Tibial nerve (tissue), 4 donors: ENCODE measurements at regions not wholly inside any gene's neighbourhood (a gene's known extent, or its start where the extent isn't known, plus 50 kb on each side); places are given as distances from the start of the nearest gene placed in this dataset.

Experiments used
- CTCF ChIP-seq, 5 experiments: fragments of 200-600 bp in 3 of 5; fragments of 450-650 bp in 2 of 5; sonication (generic) in 3 of 5; IDR thresholded peaks; one replicate each; pipeline ENCODE4 v1.5.1; 2016 to 2019; ENCODE audit warnings: antibody characterized with exemption in 5 of 5, mild to moderate bottlenecking in 3 of 5, moderate library complexity in 2 of 5
- EP300 ChIP-seq, 2 donors: sonication (generic); formaldehyde crosslinking; IDR thresholded peaks; one replicate each; pipeline ENCODE4 v1.6.1; 2017; ENCODE audit warnings: antibody characterized with exemption in 2 of 2, mild to moderate bottlenecking in 1 of 2
- POLR2A ChIP-seq, 2 donors: fragments of 450-650 bp; IDR thresholded peaks; one replicate each; pipeline ENCODE4 v1.6.1; 2017; ENCODE audit warnings: antibody characterized with exemption in 2 of 2, mild to moderate bottlenecking in 2 of 2, moderate library complexity in 2 of 2

GRCh38 chr12:107322063-107322462 is 228.7 kb upstream of the CRY1 start:
- TF ChIP-seq CTCF (IDR thresholded peaks at IDR 0.05) (no peak), POLR2A (IDR thresholded peaks at IDR 0.05) (no peak), EP300 (IDR thresholded peaks at IDR 0.05) (no peak)
